Central memory CD4-positive, alpha-beta T cell (primary cell): ENCODE measurements at regions not wholly inside any gene's neighbourhood (a gene's known extent, or its start where the extent isn't known, plus 50 kb on each side); places are given as distances from the start of the nearest gene placed in this dataset.
"Not testable (repeated sequence)": the region's sequence is repeated elsewhere in the genome, so short reads cannot be mapped to it uniquely, and the experiment has no call there.

Source experiments
- DNase-seq: peaks from one replicate; pipeline ENCODE4 v3.0.0; 2022

GRCh38 chr14:97773598-97773997 is 976.4 kb downstream of the VRK1 start:
- no peak for DNase-seq

GRCh38 chr14:97776890-97777558 is 979.8 kb downstream of the VRK1 start:
- no peak for DNase-seq

- DNase-seq, result no peak
These were observed 980.6 kb downstream of the VRK1 start for GRCh38 chr14:97777622-97778355.

GRCh38 chr14:97779140-97779539 is 982.0 kb downstream of the VRK1 start:
- DNase-seq, result no peak

GRCh38 chr14:97780804-97781203 is 983.6 kb downstream of the VRK1 start:
- no peak for DNase-seq

- no peak for DNase-seq
These were observed 984.8 kb downstream of the VRK1 start for GRCh38 chr14:97781961-97782360.

GRCh38 chr14:97782871-97783414 is 985.8 kb downstream of the VRK1 start:
- no peak for DNase-seq

- DNase-seq, result no peak
These were observed 988.3 kb downstream of the VRK1 start for GRCh38 chr14:97785495-97785894.

GRCh38 chr14:97788364-97788763 is 991.2 kb downstream of the VRK1 start:
- DNase-seq, result no peak

- no peak for DNase-seq
These were observed 991.8 kb downstream of the VRK1 start for GRCh38 chr14:97788846-97789526.

GRCh38 chr14:97791072-97791471 is 993.9 kb downstream of the VRK1 start:
- no peak for DNase-seq

GRCh38 chr14:97791906-97792305 is 994.7 kb downstream of the VRK1 start:
- no peak for DNase-seq

GRCh38 chr14:97796511-97796910 is 999.3 kb downstream of the VRK1 start:
- no peak for DNase-seq

- no peak for DNase-seq
These were observed 1001.0 kb downstream of the VRK1 start for GRCh38 chr14:97798176-97798575.

- DNase-seq, result no peak
These were observed 1005.5 kb downstream of the VRK1 start for GRCh38 chr14:97802430-97803373.

- DNase-seq, result no peak
These were observed 1006.9 kb downstream of the VRK1 start for GRCh38 chr14:97804056-97804455.

GRCh38 chr14:97806891-97807290 is 1009.7 kb downstream of the VRK1 start:
- no peak for DNase-seq

- DNase-seq, result not testable (repeated sequence)
These were observed 1011.4 kb downstream of the VRK1 start for GRCh38 chr14:97808541-97808940.

- no peak for DNase-seq
These were observed 1016.4 kb downstream of the VRK1 start for GRCh38 chr14:97813556-97813955.

- DNase-seq, result no peak
These were observed 1023.6 kb downstream of the VRK1 start for GRCh38 chr14:97820781-97821180.

- DNase-seq, result no peak
These were observed 1027.0 kb downstream of the VRK1 start for GRCh38 chr14:97824218-97824617.

- DNase-seq, result no peak
These were observed 1030.6 kb downstream of the VRK1 start for GRCh38 chr14:97827746-97828145.
